Activated CD4-positive, alpha-beta T cell treated with anti-CD3 and anti-CD28 coated beads, Interleukin-2, amount 50 U/mL, for 16 hours (primary cell): ENCODE measurements at regions not wholly inside any gene's neighbourhood (a gene's known extent, or its start where the extent isn't known, plus 50 kb on each side); places are given as distances from the start of the nearest gene placed in this dataset.
A peak's percentile ranks its signal among the peaks of the same experiment; 100 is the strongest.

ENCODE experiments used
- DNase-seq: peaks from one replicate; pipeline ENCODE4 v3.0.0-alpha.2; 2020

DNA sequence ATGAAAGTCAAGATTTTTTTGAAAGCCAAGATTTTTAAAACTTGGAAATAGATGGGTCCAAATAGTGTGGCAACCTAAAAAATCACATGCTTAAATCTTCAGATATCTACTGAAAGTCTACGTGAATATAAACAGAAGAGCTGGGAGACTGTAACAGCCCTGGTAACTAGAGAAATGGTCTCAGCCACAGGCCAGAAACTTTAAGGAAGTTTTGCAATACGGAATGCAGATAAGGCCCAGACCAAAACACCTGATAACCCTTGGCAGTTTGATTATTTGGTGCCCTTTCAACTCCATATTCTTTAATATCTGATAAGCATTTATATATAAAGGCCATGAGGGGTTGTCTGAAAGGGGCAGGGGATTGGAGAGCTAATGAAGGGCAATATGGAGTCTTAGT, 537.3 kb upstream of the TGFBR2 start:
- no peak for DNase-seq

DNA sequence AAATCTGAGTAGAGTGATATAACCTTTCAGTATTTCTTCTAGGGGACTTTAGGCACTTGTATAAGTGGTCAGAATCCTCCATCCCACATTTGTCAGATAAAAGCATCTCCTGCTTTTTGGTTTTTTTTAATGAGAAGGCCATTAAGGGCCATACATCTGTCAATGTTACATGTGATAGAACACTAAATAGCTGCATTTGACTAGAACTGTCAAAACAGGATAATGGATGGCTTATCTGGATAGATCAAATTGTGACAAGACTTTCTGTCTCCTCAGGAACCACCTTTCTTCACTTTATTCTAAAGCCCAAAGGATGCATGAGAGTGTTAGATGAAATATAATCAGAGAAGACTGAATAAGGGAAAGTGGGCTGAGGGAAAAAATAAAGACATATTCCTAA, 533.4 kb upstream of the TGFBR2 start:
- DNase-seq = no peak

DNA sequence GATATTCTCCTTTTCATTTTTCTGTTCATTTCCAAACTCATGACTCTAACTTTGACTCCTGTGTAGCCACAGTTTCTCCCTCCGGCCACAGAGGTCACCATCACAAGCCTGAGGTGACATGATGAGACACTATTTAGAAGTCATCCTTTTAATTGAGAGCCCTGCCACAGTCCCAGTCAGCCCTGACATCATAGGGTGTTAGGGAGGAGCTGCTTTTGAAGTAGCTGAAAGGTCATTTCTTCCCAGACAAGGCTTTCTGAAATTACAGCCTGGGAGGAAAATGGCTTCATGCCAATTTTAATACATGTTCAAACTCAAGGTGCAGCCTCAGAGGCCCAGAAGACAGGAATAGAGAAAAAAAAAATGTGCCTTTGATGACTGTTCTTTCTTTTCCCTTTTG, 532.8 kb upstream of the TGFBR2 start:
- DNase-seq = no peak

DNA sequence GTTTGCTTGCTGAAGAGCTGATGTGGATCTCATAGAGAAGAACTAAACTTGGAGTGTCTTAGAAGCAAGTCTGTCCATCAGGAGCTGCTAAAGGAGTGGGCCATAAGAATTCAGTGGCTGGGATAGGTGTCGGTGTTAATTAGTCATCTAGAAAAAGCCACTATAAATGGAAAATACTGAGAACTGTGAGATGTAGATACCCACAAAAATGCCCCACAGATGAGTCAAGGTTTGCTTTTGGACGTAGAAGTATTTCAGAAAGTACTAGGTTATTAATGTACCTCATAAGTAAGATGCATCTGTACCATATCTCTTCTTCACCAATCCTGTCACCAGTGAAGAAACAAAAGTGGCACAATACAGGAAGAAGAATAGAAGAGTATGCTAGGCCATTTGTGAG, 530.9 kb upstream of the TGFBR2 start:
- no peak for DNase-seq

GRCh38 chr3:30076899-30077298, 529.5 kb upstream of the TGFBR2 start:
- DNase-seq = no peak

- no peak for DNase-seq
Observed at GRCh38 chr3:30077746-30078145, 528.7 kb upstream of the TGFBR2 start.

GRCh38 chr3:30078736-30079135, 527.7 kb upstream of the TGFBR2 start:
- DNase-seq = no peak

DNA sequence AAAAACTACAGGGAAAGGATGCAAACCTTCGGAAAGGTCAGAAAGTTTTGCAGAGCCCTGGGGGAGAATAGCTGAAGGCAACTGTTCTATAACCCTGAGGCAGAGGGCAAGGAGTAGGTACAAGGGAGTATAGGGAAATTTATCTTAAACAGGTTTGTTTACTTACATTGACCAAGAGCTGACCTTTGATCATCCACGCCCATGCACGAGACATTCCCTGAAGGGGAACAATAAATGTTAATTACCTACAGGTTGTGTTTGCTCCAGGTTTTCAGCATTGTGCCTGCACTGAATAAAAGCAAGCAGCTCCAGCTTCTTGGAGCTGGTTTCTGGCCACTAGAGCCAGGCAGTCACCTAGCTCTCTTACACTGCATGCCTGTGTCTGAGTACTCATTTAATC, 524.5 kb upstream of the TGFBR2 start:
- DNase-seq = no peak

- no peak for DNase-seq
Observed at GRCh38 chr3:30082652-30083051, 523.7 kb upstream of the TGFBR2 start.

- no peak for DNase-seq
Observed at GRCh38 chr3:30083315-30083714, 523.1 kb upstream of the TGFBR2 start.

DNA sequence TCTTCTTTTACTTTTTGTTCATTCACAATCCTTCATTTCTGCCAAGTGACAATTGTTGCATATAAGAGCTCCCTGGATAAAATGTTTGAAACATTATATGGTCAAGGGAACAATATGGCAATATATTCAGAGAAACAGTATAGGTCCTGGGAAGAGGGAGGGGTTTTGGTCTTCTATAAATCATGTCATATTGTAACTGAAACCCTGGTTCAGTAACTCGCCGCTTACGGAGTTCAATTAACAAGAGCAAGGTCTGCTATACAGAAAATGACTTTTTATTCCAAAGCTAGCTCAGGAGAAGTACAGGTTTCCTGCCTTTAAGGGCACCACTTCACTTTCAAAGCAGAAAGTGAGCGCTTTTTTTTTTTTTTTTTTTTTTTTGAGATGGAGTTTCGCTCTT, 522.1 kb upstream of the TGFBR2 start:
- DNase-seq = no peak

- DNase-seq = no peak
Observed at GRCh38 chr3:30084971-30085403, 521.4 kb upstream of the TGFBR2 start.

DNA sequence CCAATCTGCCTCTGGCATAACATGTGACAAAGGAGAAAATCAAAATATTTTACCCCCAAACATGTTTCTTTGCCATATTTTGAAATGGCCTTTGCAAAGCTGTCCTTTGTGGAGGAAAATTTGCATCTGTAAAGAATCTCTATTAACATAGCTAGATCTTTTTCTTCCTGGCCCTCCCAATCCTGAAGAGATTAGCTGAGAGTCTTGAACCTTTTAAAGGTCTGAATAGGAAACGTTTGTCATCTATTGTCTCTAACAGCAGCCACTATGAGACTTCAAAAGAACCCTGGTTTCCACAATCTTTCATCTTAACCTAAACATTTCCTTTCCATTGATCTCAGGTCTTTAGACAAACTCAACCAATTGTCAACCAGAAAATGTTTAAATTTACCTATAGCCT, 520.9 kb upstream of the TGFBR2 start:
- no peak for DNase-seq

DNA sequence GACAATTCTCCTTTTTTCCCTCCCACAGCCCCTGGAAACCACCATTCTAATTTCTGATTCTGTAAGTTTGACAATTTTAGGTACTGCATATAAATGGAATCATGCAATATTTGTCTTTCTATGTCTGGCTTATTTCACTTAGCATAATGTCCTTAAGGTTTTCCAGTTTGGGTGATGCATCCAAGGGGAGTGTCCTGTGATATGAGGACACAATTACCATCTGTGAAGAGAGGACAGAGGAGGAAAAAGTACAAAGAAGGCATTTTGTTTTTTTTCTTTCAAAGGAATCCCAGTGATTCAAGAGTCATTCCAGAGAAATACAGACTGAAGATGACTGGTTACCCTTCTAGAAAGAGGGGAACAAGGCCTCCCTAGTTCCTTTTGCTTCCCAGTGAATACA, 514.7 kb upstream of the TGFBR2 start:
- no peak for DNase-seq

DNA sequence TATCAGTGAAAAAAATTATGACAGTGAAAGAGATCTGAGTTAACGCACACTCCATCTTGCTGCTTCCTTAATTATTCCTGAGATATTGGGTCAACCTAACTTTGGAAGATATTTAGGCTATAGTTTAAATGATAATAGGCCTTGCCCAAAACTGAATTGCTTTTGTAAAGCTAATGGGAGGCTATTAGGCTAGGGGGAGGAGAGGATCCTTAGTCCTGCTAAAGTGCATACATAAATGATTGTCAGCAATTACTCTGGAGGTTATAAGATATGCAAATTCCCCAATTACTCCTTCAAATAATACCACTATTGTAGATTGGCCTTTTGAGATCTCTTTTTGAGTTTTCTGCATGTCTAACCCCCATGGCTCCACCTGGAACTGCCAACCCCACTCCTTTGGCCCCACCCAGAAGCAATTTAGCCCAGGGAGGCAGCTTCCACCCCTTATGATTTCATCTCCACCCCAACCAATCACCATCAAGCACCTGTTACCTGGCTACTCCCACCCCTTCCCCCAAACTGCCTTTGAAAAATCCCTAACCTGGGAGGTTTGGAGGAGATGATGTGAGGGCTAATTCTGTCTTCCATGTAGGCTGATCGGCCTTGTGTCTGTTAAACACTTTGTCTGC, 509.3 kb upstream of the TGFBR2 start:
- no peak for DNase-seq

- DNase-seq = no peak
Observed at GRCh38 chr3:30098243-30098642, 508.2 kb upstream of the TGFBR2 start.

- no peak for DNase-seq
Observed at GRCh38 chr3:30098653-30099455, 507.5 kb upstream of the TGFBR2 start.

- no peak for DNase-seq
Observed at GRCh38 chr3:30102356-30102755, 504.0 kb upstream of the TGFBR2 start.

DNA sequence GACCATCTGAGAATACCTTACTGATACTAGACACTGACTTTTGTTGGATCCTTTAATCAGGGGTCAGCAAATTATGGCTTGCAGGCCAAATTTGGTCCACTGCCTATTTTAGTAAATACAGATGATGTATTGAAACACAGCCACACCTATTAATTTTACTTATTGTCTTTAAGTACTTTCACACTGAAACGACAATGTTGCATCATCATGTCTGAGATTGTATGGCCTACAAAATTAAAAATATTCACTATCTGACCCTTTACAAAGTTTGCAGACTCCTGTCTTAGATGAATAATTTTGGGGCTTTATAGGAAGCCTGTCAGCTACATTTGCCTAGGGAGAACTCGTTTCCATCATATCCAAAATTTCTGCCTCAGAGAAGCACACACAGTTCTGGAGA, 503.2 kb upstream of the TGFBR2 start:
- no peak for DNase-seq

- no peak for DNase-seq
Observed at GRCh38 chr3:30107531-30107930, 498.9 kb upstream of the TGFBR2 start.

DNA sequence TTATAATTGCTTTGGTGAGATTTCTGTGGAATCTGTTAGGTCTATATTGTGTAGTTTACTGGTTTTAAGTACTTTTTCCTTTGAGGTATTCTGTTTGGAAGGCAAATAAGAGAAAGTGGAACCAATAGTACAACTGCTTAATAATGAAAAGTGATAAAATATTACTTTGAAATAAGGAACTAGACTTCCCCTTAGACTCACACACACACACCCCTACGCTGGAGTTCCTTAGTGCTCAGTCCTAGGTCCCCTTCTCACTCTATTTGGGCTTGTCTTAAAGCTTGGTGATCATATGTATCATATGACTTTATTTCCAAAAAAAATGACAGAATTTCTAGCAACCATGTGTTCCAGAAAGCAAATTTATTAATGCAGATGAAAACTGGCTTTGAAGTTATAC, 494.0 kb upstream of the TGFBR2 start:
- DNase-seq = no peak

DNA sequence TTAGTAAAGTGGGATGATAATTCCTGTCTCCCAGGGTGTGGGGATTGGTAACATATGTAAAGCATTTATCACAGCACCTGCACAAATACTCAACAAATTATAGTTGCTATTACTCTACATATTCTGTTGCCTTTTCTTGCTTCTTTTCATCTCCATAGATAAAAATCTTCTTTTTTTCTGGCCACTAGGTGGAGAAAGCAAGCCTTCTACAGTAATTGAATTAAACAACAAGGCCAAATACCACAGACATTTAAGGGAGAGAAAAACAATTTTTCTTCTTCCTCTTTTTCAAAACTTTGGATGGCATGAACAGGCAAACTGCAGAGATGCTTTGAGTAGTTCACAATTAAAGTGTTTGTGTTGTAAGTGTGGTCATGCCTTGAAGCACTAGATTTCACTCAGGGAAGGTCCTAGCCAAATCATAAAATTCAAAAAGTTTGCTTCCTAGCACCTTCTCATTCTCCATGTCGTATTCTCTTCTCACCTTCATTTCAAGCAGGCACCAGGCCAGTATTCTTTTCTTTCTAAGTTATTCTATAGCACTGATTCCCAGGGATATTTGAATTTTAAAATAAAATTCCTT, 493.4 kb upstream of the TGFBR2 start:
- peak; percentile 41 for DNase-seq

GRCh38 chr3:30113906-30114305, 492.5 kb upstream of the TGFBR2 start:
- no peak for DNase-seq

- no peak for DNase-seq
Observed at GRCh38 chr3:30114918-30115317, 491.5 kb upstream of the TGFBR2 start.
